ENCODE measurements at regions not wholly inside any gene's neighbourhood (a gene's known extent, or its start where the extent isn't known, plus 50 kb on each side); places are given as distances from the start of the nearest gene placed in this dataset.

DNA sequence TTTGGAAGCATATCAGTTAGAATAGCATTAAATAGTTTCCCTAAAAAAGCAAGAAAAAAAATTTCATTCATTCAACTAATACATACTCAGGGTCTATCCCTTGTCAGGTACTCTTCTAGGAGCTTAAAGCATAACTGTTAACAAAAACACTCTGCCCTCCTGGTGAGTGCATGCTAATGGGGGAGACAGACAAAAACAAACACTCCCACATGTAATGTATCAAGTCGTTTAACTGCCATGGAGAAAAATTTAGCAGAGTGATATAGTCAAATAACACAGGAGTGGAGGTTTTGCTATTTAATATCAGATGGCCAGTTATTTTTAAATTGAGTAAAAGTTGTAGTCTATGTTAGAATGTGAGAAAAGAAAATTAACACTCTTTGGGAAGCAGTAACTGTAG, 254.5 kb upstream of the RARB start:
- DNase-seq (ENCODE audit: low read depth), result no peak
- no peak overlapping the region for H3K4me3 ChIP-seq (ENCODE audit: control insufficient read depth, low read depth, low read length)
- TF ChIP-seq, protein P1, sequence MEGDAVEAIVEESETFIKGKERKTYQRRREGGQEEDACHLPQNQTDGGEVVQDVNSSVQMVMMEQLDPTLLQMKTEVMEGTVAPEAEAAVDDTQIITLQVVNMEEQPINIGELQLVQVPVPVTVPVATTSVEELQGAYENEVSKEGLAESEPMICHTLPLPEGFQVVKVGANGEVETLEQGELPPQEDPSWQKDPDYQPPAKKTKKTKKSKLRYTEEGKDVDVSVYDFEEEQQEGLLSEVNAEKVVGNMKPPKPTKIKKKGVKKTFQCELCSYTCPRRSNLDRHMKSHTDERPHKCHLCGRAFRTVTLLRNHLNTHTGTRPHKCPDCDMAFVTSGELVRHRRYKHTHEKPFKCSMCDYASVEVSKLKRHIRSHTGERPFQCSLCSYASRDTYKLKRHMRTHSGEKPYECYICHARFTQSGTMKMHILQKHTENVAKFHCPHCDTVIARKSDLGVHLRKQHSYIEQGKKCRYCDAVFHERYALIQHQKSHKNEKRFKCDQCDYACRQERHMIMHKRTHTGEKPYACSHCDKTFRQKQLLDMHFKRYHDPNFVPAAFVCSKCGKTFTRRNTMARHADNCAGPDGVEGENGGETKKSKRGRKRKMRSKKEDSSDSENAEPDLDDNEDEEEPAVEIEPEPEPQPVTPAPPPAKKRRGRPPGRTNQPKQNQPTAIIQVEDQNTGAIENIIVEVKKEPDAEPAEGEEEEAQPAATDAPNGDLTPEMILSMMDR (conservative IDR thresholded peaks at IDR 0.05; ENCODE audit: control insufficient read depth, insufficient read depth, low read depth, low read length), result no peak

DNA sequence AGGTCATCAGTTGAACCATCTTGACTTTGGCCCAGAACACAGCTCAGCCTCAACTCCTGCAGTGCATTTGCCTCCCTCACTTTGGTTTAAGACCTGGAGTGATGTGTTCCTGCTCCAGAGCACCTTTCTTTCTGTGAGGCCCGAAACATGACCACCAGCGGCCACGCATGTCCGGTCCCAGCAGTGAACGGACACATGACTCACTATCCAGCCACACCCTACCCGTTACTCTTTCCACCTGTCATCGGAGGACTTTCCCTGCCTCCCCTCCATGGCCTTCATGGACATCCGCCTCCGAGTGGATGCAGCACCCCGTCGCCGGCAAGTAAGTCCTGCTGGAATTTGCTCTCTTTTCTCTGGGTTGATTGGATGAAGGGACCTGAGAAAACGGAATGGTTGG, 253.8 kb upstream of the RARB start:
- TF ChIP-seq, protein P1 (conservative IDR thresholded peaks at IDR 0.05; ENCODE audit: control insufficient read depth, insufficient read depth, low read depth, low read length), result no peak
- no peak overlapping the region for H3K4me3 ChIP-seq (ENCODE audit: control insufficient read depth, low read depth, low read length)

DNA sequence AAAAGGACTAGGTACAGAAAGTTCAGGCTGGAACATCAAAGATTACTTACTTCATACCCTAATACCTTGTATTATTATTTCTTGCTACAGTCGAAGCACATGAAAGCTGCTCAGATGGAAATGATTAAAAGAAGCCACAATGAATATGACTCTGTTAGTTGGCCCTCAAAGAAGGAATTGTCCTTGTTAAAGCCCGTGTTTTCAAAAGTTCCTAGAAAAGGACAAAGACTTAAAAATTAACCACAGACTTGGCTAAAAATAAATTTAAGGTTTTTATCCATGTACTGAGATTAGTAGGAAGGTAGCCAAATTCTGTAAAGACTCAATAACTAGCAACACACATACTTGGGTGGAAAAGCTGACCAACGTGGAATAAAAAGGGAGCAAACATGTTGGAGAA, 251.0 kb upstream of the RARB start:
- no peak overlapping the region for H3K4me3 ChIP-seq (ENCODE audit: control insufficient read depth, low read depth, low read length)
- TF ChIP-seq, protein P1 (conservative IDR thresholded peaks at IDR 0.05; ENCODE audit: control insufficient read depth, insufficient read depth, low read depth, low read length), result no peak
- no peak for DNase-seq (ENCODE audit: low read depth)

More for the DNA sequence above, 253.8 kb upstream of the RARB start:
- no peak for DNase-seq (ENCODE audit: low read depth)

DNA sequence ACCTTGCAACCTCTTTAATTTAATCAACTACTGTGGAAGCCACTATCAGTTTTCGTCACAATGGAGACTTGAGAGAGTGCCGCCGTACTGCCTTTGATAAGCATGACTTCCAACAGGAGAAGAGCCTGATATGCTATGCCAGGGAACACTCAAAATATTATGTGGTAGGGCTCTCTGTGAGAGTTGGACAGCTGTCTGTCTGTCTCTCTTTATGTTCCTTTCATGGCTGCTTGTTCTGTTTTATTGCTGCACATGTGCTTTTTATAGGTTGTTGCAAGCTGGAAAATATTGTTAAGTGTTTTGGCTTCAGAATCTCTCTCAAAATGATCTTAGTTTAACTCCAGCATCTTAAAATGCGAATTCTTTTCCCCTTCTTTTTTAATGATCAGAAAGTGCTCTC, 249.4 kb upstream of the RARB start:
- DNase-seq (ENCODE audit: low read depth), result no peak
- no peak overlapping the region for H3K4me3 ChIP-seq (ENCODE audit: control insufficient read depth, low read depth, low read length)
- TF ChIP-seq, protein P1 (conservative IDR thresholded peaks at IDR 0.05; ENCODE audit: control insufficient read depth, insufficient read depth, low read depth, low read length), result no peak

DNA sequence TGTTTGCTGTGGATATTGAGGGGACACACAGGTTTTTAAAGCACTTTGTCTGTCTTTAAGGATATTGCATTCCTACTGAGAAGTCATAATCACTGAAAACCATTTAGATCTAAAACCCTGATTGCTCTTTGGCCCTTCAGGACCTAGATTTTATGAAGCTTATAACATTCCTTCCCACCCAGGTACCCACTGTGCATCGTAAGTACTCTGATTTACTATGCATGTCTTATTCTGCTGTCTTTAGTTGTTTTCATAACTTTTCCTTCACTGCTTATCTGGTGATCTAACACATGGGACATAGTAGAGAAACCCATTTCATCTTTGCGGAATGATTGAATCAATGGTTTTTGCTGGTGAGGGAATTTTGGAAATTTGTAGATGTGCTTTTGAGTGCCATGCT, 247.0 kb upstream of the RARB start:
- H3K4me3 ChIP-seq (ENCODE audit: control insufficient read depth, low read depth, low read length), result no peak overlapping the region
- TF ChIP-seq, protein P1 (conservative IDR thresholded peaks at IDR 0.05; ENCODE audit: control insufficient read depth, insufficient read depth, low read depth, low read length), result no peak
- no peak for DNase-seq (ENCODE audit: low read depth)

DNA sequence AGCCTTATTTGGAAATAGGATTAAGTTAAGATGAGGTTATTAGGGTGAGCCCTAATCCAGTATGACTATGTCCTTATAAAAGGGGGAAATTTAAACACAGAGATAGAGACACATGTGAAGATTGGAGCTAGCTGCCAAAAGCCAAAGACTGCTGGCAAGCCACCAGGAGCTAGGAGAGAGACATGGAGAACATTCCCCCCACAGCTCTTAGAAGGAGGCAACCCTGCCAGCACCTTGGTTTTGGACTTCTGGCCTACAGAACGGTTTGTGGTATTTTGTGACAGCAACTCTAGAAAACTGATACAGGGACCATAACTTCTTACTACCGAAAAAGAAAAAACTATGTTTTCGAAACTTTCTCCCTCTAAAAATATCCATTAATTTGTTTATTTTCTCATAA, 245.3 kb upstream of the RARB start:
- TF ChIP-seq, protein P1 (conservative IDR thresholded peaks at IDR 0.05; ENCODE audit: control insufficient read depth, insufficient read depth, low read depth, low read length), result no peak
- no peak overlapping the region for H3K4me3 ChIP-seq (ENCODE audit: control insufficient read depth, low read depth, low read length)
- DNase-seq (ENCODE audit: low read depth), result no peak

DNA sequence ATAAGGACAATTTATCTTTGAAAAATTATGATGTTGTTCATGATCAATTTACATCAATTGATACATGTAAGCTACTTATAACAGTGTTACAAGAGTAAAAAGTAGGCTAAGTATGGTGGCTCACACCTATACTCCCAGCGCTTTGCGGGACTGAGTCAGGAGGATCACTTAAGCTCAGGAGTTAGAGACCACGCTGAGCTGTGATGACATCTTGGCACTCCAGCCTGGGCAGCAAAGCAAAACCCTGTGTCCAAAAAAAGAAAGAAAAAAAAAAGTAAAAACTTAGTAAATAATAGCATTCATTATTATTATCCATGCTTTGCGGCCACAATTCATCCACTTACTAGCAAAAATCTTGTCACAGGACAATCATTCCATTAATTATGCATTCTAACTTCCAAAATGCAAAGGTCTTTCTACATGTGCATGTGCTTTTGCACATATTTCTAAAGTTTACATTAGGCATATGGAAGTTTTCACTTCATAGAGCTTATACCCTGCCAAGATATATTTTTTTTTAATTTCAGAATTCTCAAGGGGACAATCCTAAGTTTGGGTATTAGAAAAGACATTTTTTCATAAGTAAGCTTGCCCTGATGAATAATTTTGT, 243.3 kb upstream of the RARB start:
- TF ChIP-seq, protein P1 (conservative IDR thresholded peaks at IDR 0.05; ENCODE audit: control insufficient read depth, insufficient read depth, low read depth, low read length), result no peak
- H3K4me3 ChIP-seq (ENCODE audit: control insufficient read depth, low read depth, low read length), result no peak overlapping the region
- DNase-seq (ENCODE audit: low read depth), result no peak
